Upper lobe of right lung (tissue), 1 donor: ENCODE measurements at regions not wholly inside any gene's neighbourhood (a gene's known extent, or its start where the extent isn't known, plus 50 kb on each side); places are given as distances from the start of the nearest gene placed in this dataset.
"Not testable (repeated sequence)": the region's sequence is repeated elsewhere in the genome, so short reads cannot be mapped to it uniquely, and the experiment has no call there.

ENCODE experiments used
- ATAC-seq: fragments of 200-7000 bp; cut with Tn5 transposase; one replicate; pipeline ENCODE4 v1.9.1; 2020; ENCODE audit warnings: mild to moderate bottlenecking, moderate library complexity
- DNase-seq: peaks from one replicate; pipeline ENCODE4 v3.0.0-alpha.2; 2020
- H3K27ac ChIP-seq: fragments of 200-600 bp; one replicate; pipeline ENCODE4 v1.8.0; 2022
- H3K27me3 ChIP-seq: fragments of 200-600 bp; one replicate; pipeline ENCODE4 v1.8.0; 2022; ENCODE audit warnings: mild to moderate bottlenecking
- H3K36me3 ChIP-seq: fragments of 200-600 bp; one replicate; pipeline ENCODE4 v1.8.0; 2022
- H3K4me1 ChIP-seq: fragments of 200-600 bp; one replicate; pipeline ENCODE4 v1.8.0; 2022
- H3K4me3 ChIP-seq: fragments of 200-600 bp; one replicate; pipeline ENCODE4 v1.8.0; 2022; ENCODE audit warnings: mild to moderate bottlenecking
- H3K9me3 ChIP-seq: fragments of 200-600 bp; one replicate; pipeline ENCODE4 v1.8.0; 2022
- CTCF ChIP-seq: fragments of 200-600 bp; IDR thresholded peaks from one replicate; pipeline ENCODE4 v1.8.0; 2022; ENCODE audit warnings: antibody characterized with exemption
- intact Hi-C: fragments of 100-400 bp; cut with DNase I; formaldehyde crosslinking; loops from one replicate; pipeline ENCODE4 v1.11.0; 2022
- donor health status: DM: no; HTN: yes; CAD: no; lungs with severe emphysema.

GRCh38 chrX:1020634-1021166 is 191.7 kb downstream of the CRLF2 start:
- Histone ChIP-seq H3K27ac (no peak overlapping the region), H3K36me3 (no peaks in the 10 kb centered on the region), H3K9me3 (peaks cover 7% of the 10 kb centered on the region), H3K4me1 (no peaks in the 10 kb centered on the region), H3K4me3 (no peak overlapping the region), H3K27me3 (no peaks in the 10 kb centered on the region)
- no peak for ATAC-seq
- DNase-seq = no peak
- no peak for TF ChIP-seq CTCF
- intact Hi-C loops = no loop called here

GRCh38 chrX:1016926-1017325 is 195.5 kb downstream of the CRLF2 start:
- H3K9me3 ChIP-seq, ATAC-seq, H3K36me3 ChIP-seq, H3K4me3 ChIP-seq, H3K27me3 ChIP-seq, H3K27ac ChIP-seq, H3K4me1 ChIP-seq, intact Hi-C loops: not testable (repeated sequence)
- peak; percentile 32 for DNase-seq

- H3K9me3 ChIP-seq, intact Hi-C loops: not testable (repeated sequence)
- peak; percentile 31 for DNase-seq
Measured at GRCh38 chrX:1016281-1016680, 196.2 kb downstream of the CRLF2 start.

GRCh38 chrX:1012678-1013300 is 199.7 kb downstream of the CRLF2 start:
- intact Hi-C loops = no loop called here
- H3K4me1 ChIP-seq = no peaks in the 10 kb centered on the region
- DNase-seq (peak; percentile 29), ATAC-seq (no peak)
- H3K9me3 ChIP-seq = no peaks in the 10 kb centered on the region
- no peak overlapping the region for H3K27ac ChIP-seq
- no peak overlapping the region for H3K4me3 ChIP-seq
- H3K36me3 ChIP-seq = no peaks in the 10 kb centered on the region
- no peak for TF ChIP-seq CTCF
- no peaks in the 10 kb centered on the region for H3K27me3 ChIP-seq

More at GRCh38 chrX:1016281-1016680, 196.2 kb downstream of the CRLF2 start:
- not testable (repeated sequence) for H3K4me1 ChIP-seq, H3K27ac ChIP-seq, ATAC-seq, H3K36me3 ChIP-seq, H3K4me3 ChIP-seq, H3K27me3 ChIP-seq

GRCh38 chrX:1011691-1012283 is 200.7 kb downstream of the CRLF2 start:
- intact Hi-C loops = no loop called here
- Histone ChIP-seq H3K27me3 (no peaks in the 10 kb centered on the region), H3K4me3 (no peak overlapping the region), H3K27ac (no peak overlapping the region), H3K9me3 (no peaks in the 10 kb centered on the region), H3K4me1 (no peaks in the 10 kb centered on the region), H3K36me3 (no peaks in the 10 kb centered on the region)
- no peak for TF ChIP-seq CTCF
- peak; percentile 19 for DNase-seq
- ATAC-seq = no peak

- ATAC-seq (no peak), DNase-seq (peak; percentile 48)
- no peak overlapping the region for H3K4me3 ChIP-seq
- no peaks in the 10 kb centered on the region for H3K27me3 ChIP-seq
- H3K36me3 ChIP-seq = no peaks in the 10 kb centered on the region
- no peaks in the 10 kb centered on the region for H3K9me3 ChIP-seq
- H3K27ac ChIP-seq = no peak overlapping the region
- no peaks in the 10 kb centered on the region for H3K4me1 ChIP-seq
- TF ChIP-seq CTCF = no peak
- intact Hi-C loops = no loop called here
Measured at GRCh38 chrX:1009771-1010170, 202.7 kb downstream of the CRLF2 start.
